GM21423 (cell line): ENCODE measurements at regions not wholly inside any gene's neighbourhood (a gene's known extent, or its start where the extent isn't known, plus 50 kb on each side); places are given as distances from the start of the nearest gene placed in this dataset.
"Not testable (repeated sequence)": the region's sequence is repeated elsewhere in the genome, so short reads cannot be mapped to it uniquely, and the experiment has no call there.

Experiments
- ATAC-seq: cut with Tn5 transposase; IDR thresholded peaks from one replicate; pipeline ENCODE4 v1.9.1; 2021; ENCODE audit warnings: mild to moderate bottlenecking, moderate library complexity; ENCODE audit not compliant: unreplicated experiment

- ATAC-seq = no peak
These were observed 1576.5 kb downstream of the EFNA5 start for GRCh38 chr5:106094204-106094607.

DNA sequence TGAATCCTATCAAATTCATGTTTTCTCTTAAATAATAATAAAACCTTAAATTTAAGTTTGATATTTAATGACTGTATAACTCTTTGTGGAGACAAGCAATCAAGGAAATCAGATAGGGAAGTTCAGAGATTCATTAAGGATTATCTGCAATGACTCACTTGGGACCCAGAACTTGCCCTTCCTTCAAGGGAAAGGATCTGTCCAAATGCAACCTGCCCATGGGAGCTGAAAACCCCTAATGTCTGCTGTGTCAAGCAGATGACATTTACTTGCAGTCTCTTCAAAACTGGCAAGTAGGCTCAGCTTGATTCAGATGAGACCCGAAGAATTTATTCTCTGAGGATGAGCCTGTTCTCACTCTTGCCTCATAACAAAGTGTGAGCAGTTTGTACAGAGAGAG is 1577.6 kb downstream of the EFNA5 start:
- ATAC-seq = no peak

GRCh38 chr5:106092455-106092854 is 1578.3 kb downstream of the EFNA5 start:
- ATAC-seq = no peak

DNA sequence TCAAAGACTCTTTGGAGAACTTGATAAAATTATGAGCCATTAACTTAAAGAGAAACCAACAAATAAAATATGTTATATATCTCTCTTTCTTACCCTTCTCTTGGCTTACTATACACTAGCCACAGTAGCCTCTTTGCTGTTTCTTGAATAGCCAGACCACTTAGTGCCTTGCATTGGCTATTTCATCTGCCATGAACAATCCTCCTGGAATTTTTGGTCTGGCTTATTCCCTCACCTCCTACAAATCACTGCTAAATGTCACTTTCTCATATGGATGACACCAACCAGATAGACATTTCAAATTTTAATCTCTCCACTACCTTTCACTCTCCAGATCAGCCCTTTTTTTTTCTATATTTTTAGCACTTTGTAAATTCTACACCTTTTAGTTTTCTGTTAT is 1581.7 kb downstream of the EFNA5 start:
- no peak for ATAC-seq

- ATAC-seq = no peak
These were observed 1582.3 kb downstream of the EFNA5 start for GRCh38 chr5:106088462-106088861.

DNA sequence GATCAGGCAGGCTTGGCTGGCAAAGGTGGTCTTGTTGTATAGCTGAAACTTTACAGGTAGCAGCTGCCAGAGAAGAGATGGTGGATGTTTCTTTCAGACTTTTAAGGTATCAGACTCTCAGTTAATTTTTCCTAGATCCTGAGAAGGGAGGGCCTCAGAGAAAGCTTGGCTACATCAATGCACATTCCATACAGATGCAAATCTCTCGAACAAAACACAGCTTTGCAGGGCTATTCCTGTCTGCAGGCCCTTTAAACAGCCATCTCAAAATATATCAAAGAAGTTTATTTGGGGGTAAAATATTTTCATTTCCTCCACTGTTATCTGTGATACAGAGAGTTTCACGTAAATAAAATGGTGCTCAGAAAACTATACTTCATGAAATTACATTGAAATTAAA is 1584.4 kb downstream of the EFNA5 start:
- no peak for ATAC-seq

- no peak for ATAC-seq
These were observed 1585.2 kb downstream of the EFNA5 start for GRCh38 chr5:106085556-106085955.

DNA sequence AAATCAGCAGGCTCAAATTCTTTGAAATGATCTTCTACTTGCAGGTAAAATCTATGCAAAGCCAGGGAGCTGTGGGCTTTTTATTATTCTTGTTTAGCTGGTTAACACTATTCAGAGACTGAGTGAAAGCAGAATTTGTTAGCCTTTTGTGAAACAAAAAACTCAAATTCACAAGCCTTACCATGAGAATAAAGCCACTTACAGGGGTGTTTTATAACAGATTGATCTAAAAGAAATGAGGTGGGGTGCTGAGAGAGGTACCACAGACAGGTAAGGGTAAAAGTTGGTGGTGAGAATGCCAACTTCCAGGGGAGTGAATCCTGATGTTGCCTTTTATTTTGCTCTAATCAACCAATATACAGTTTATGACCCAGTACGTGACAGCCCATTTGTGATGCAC is 1585.6 kb downstream of the EFNA5 start:
- ATAC-seq = no peak

- ATAC-seq = no peak
These were observed 1590.2 kb downstream of the EFNA5 start for GRCh38 chr5:106080535-106080934.

DNA sequence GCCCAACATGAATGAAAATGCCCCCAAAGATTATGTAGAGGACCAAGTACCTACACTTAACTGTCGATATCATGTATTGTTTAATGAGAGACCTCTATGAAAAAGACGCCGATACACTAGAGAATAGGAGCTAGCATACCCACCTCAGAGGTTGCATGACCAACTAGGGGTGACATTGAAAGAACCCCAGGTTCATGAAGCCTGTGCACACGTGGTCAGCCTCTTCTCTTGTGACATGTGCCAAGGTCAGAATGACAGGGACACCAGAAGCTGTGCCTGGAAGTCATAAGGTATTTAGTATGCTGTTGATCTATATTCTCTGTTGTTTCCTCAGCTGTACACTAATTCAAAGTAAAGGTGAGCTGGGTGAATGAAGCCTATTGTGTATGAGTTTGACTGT is 1594.1 kb downstream of the EFNA5 start:
- no peak for ATAC-seq

DNA sequence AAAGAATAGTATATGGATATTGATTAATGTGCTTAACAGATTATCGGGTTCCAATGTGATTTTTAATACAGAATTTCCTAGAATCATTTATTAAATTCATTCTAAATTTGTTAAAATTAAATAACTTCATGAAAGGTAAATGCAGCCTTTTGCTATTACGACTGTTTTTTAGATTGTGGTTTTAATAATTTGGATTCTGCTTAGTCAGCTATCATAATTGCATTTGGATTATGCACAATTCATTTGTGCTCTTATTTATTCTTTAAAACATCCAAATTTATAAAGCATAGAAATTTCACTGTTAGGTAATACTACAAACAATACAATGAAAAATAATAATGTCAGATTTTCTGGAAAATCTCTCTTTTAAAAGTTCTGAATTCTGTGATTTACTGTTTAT is 1598.5 kb downstream of the EFNA5 start:
- ATAC-seq = no peak

GRCh38 chr5:106047341-106047740 is 1623.4 kb downstream of the EFNA5 start:
- no peak for ATAC-seq

- ATAC-seq = not testable (repeated sequence)
These were observed 1638.7 kb downstream of the EFNA5 start for GRCh38 chr5:106032069-106032468.

GRCh38 chr5:106028314-106028713 is 1642.4 kb downstream of the EFNA5 start:
- no peak for ATAC-seq

DNA sequence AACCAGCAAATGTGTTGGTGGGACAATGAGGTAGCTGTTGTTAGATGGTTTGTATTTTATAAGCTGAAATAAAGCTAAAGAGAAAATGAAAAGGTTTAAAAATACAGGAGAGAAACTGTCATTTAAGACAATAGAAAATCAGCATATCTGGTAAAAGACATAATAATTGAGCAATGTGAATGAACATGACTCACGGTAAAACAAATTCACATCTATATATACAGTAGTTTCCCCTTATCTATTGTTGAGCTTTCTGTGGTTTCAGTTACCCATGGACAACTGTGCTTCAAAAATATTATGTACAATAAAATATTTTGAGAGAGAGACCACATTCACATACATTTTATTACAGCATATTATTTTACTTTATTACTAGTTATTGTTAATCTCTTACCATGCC is 1649.8 kb downstream of the EFNA5 start:
- no peak for ATAC-seq

GRCh38 chr5:106019261-106019660 is 1651.5 kb downstream of the EFNA5 start:
- no peak for ATAC-seq

DNA sequence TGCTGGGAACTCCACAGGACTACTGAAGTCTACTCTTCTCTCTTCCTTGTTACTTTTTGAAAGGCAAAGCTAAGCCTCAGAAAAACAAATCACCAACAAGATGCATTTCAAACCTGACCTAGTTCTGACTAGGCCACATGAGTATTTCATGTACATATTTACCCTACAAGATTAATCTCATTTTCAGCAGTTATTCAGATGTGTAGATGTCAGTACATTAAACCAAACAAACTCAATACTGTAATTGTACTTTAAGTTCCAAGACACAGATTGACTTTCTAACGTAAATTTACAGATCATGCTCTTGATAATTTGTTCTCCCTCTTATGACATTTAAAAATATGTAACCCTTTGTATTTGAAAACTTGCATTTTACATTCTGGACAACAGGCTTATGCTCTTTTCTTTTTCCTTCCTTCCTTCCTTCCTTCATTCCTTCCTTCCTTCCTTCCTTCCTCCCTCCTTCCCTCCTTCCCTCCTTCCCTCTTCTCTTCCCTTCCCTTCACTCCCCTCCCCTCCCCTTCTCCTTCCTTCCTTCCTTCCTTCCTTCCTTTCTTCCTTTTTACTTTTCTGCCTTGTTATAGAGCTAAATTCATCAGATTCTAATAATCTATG is 1653.4 kb downstream of the EFNA5 start:
- no peak for ATAC-seq

DNA sequence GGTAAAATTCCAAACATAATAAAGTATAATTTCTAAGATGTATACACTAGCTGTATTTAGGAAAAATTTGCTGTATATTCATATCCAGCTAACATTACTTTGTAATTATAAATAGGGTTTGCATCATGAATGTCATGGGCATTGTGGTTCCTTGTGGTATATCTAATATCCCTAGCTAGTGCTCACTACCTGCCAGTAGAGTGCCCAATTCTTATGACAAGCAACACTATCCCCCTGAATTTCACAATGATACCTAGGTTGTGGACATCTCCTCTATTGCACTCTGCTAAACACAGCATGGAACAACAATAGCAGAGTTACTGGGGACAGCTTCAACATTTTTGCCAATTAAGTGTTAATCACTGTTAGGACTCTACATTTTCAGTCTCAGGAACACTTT is 1656.5 kb downstream of the EFNA5 start:
- no peak for ATAC-seq

DNA sequence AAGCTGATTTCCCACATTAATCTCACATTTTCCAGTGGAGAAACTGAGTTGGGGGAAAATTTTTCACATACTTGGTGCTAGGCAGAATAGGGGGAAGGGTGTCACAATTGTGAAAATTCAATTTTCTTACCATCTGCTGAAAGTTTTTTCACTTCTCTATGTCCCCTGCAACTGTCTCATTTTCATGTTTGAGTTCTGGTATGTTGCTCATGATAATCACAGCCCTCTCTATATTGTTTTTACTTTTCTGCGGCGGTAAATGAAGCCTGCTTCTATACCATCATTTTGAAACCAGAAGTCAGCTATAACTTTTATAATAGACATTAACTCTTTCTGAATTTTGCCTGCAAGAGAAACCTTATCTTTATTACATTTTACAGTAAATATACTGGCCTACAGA is 1664.5 kb downstream of the EFNA5 start:
- ATAC-seq = no peak

DNA sequence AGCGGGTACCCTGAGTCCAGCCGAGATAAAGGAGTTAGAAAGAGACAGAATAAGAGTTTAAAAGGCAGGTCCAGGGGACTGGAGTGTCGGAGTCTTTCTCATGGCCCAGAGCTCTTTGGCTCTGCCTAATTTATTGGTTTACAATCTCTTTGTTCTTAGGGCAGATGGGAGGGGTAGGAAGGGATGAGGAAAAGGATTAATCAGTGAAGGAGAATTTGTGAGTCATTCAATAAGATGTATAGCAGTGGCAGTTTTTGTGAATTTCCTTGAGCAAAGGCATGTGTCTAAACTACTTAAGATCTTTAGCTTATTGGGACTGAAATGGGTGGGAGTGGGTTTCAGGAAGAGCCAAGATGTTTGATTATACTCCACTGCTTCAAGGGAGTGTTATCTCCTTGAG is 1671.7 kb downstream of the EFNA5 start:
- not testable (repeated sequence) for ATAC-seq

DNA sequence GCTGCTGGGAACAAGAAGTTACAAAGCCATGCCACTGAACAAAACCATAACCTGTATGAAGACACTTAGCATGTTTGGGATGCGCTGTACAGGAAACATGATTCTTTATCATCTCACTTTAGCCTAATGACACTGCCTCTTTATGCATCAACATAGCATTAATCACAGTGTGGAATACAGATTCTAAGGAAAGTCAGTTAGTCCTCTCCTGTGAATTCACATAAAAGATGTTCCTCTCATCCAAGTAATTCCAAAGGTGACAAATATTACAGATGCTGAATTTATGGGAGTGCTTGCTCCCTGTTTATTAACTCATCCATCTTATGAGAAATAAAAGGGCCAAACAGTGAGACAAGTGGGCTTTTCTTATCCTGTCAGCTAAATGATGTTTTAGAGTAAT is 1677.7 kb downstream of the EFNA5 start:
- ATAC-seq = no peak

- no peak for ATAC-seq
These were observed 1688.2 kb downstream of the EFNA5 start for GRCh38 chr5:105982526-105982925.

GRCh38 chr5:105978011-105978410 is 1692.7 kb downstream of the EFNA5 start:
- ATAC-seq = no peak
